ENCODE measurements at regions not wholly inside any gene's neighbourhood (a gene's known extent, or its start where the extent isn't known, plus 50 kb on each side); places are given as distances from the start of the nearest gene placed in this dataset.
A peak's percentile ranks its signal among the peaks of the same experiment; 100 is the strongest.

GRCh38 chr6:33863084-33863483 lies 59.3 kb upstream of the MLN start:
- no peak for DNase-seq

- no peak for DNase-seq
These were observed 58.7 kb upstream of the MLN start for GRCh38 chr6:33862536-33862935.

- no peak for DNase-seq
These were observed 57.9 kb upstream of the MLN start for GRCh38 chr6:33861722-33862121.

- DNase-seq, result no peak
These were observed 57.1 kb upstream of the MLN start for GRCh38 chr6:33860706-33861474.

GRCh38 chr6:33860006-33860405 lies 56.2 kb upstream of the MLN start:
- DNase-seq, result no peak

GRCh38 chr6:33858804-33859505 lies 55.2 kb upstream of the MLN start:
- DNase-seq, result no peak

- DNase-seq, result no peak
These were observed 54.2 kb upstream of the MLN start for GRCh38 chr6:33857932-33858475.

GRCh38 chr6:33857093-33857931 lies 53.5 kb upstream of the MLN start:
- no peak for DNase-seq

- DNase-seq, result no peak
These were observed 52.9 kb upstream of the MLN start for GRCh38 chr6:33856655-33857054.

- DNase-seq, result no peak
These were observed 52.3 kb upstream of the MLN start for GRCh38 chr6:33856031-33856590.

GRCh38 chr6:33854572-33855030 lies 50.8 kb upstream of the MLN start:
- peak; percentile 75 for DNase-seq

GRCh38 chr6:33853736-33854135 lies 49.9 kb upstream of the MLN start:
- DNase-seq, result no peak

Data from right kidney (tissue), 1 donor.